Tibial nerve (tissue), 4 donors: ENCODE measurements at regions not wholly inside any gene's neighbourhood (a gene's known extent, or its start where the extent isn't known, plus 50 kb on each side); places are given as distances from the start of the nearest gene placed in this dataset.

Source experiments
- CTCF ChIP-seq, 5 experiments: fragments of 200-600 bp in 3 of 5; fragments of 450-650 bp in 2 of 5; sonication (generic) in 3 of 5; IDR thresholded peaks; one replicate each; pipeline ENCODE4 v1.5.1; 2016 to 2019; ENCODE audit warnings: antibody characterized with exemption in 5 of 5, mild to moderate bottlenecking in 3 of 5, moderate library complexity in 2 of 5
- EP300 ChIP-seq, 2 donors: sonication (generic); formaldehyde crosslinking; IDR thresholded peaks; one replicate each; pipeline ENCODE4 v1.6.1; 2017; ENCODE audit warnings: antibody characterized with exemption in 2 of 2, mild to moderate bottlenecking in 1 of 2
- POLR2A ChIP-seq, 2 donors: fragments of 450-650 bp; IDR thresholded peaks; one replicate each; pipeline ENCODE4 v1.6.1; 2017; ENCODE audit warnings: antibody characterized with exemption in 2 of 2, mild to moderate bottlenecking in 2 of 2, moderate library complexity in 2 of 2

GRCh38 chr5:56686337-56687195, 128.8 kb upstream of the MAP3K1 start:
- TF ChIP-seq CTCF (IDR thresholded peaks at IDR 0.05), result no peak
- TF ChIP-seq POLR2A (IDR thresholded peaks at IDR 0.05), result no peak
- no peak for TF ChIP-seq EP300 (IDR thresholded peaks at IDR 0.05)
